ENCODE measurements at regions not wholly inside any gene's neighbourhood (a gene's known extent, or its start where the extent isn't known, plus 50 kb on each side); places are given as distances from the start of the nearest gene placed in this dataset.
"Not testable (repeated sequence)": the region's sequence is repeated elsewhere in the genome, so short reads cannot be mapped to it uniquely, and the experiment has no call there.

GRCh38 chr3:26932752-26933151, 310.2 kb downstream of the LRRC3B start:
- intact Hi-C loops (cut with DNase I) = no loop called here
- Histone ChIP-seq H3K4me3 (no peak overlapping the region), H3K4me1 (no peaks in the 10 kb centered on the region), H3K27me3 (no peaks in the 10 kb centered on the region), H3K36me3 (no peaks in the 10 kb centered on the region), H3K9me3 (no peaks in the 10 kb centered on the region), H3K27ac (no peak overlapping the region)
- ATAC-seq (no peak), DNase-seq (no peak)
- no peak for TF ChIP-seq CTCF (IDR thresholded peaks at IDR 0.05)

GRCh38 chr3:26945480-26945879, 322.9 kb downstream of the LRRC3B start:
- DNase-seq; H3K4me1 ChIP-seq; intact Hi-C loops (cut with DNase I); H3K27me3 ChIP-seq; ATAC-seq; H3K4me3 ChIP-seq; H3K9me3 ChIP-seq; H3K27ac ChIP-seq; H3K36me3 ChIP-seq: not testable (repeated sequence)

GRCh38 chr3:26960382-26960781, 337.8 kb downstream of the LRRC3B start:
- H3K27me3 ChIP-seq = no peaks in the 10 kb centered on the region
- no peaks in the 10 kb centered on the region for H3K36me3 ChIP-seq
- no peak for TF ChIP-seq CTCF (IDR thresholded peaks at IDR 0.05)
- DNase-seq (no peak), ATAC-seq (no peak)
- no peaks in the 10 kb centered on the region for H3K4me1 ChIP-seq
- no peak overlapping the region for H3K4me3 ChIP-seq
- no peaks in the 10 kb centered on the region for H3K9me3 ChIP-seq
- H3K27ac ChIP-seq = no peak overlapping the region
- intact Hi-C loops (cut with DNase I) = no loop called here

GRCh38 chr3:26962492-26963360, 340.2 kb downstream of the LRRC3B start:
- ATAC-seq = no peak
- no peak for TF ChIP-seq CTCF (IDR thresholded peaks at IDR 0.05)
- no peaks in the 10 kb centered on the region for H3K9me3 ChIP-seq
- no peak overlapping the region for H3K4me3 ChIP-seq
- no peak overlapping the region for H3K27ac ChIP-seq
- H3K27me3 ChIP-seq = no peaks in the 10 kb centered on the region
- no peaks in the 10 kb centered on the region for H3K36me3 ChIP-seq
- intact Hi-C loops (cut with DNase I) = no loop called here
- no peaks in the 10 kb centered on the region for H3K4me1 ChIP-seq
- DNase-seq = no peak

GRCh38 chr3:26963361-26963743, 340.8 kb downstream of the LRRC3B start:
- Histone ChIP-seq H3K4me1 (no peaks in the 10 kb centered on the region), H3K4me3 (no peak overlapping the region), H3K36me3 (no peaks in the 10 kb centered on the region), H3K27ac (no peak overlapping the region), H3K27me3 (no peaks in the 10 kb centered on the region), H3K9me3 (no peaks in the 10 kb centered on the region)
- ATAC-seq = no peak
- intact Hi-C loops (cut with DNase I) = no loop called here
- no peak for TF ChIP-seq CTCF (IDR thresholded peaks at IDR 0.05)
- DNase-seq = no peak

- no peaks in the 10 kb centered on the region for H3K27me3 ChIP-seq
- intact Hi-C loops (cut with DNase I) = no loop called here
Measured at GRCh38 chr3:26964313-26964712, 341.7 kb downstream of the LRRC3B start.

More at GRCh38 chr3:26964313-26964712, 341.7 kb downstream of the LRRC3B start:
- Histone ChIP-seq H3K4me1 (no peaks in the 10 kb centered on the region), H3K9me3 (no peaks in the 10 kb centered on the region), H3K27ac (no peak overlapping the region), H3K36me3 (no peaks in the 10 kb centered on the region), H3K4me3 (no peak overlapping the region)
- TF ChIP-seq CTCF (IDR thresholded peaks at IDR 0.05) = no peak
- ATAC-seq = no peak
- DNase-seq = no peak
